AG04449 (cell line): ENCODE measurements at regions not wholly inside any gene's neighbourhood (a gene's known extent, or its start where the extent isn't known, plus 50 kb on each side); places are given as distances from the start of the nearest gene placed in this dataset.

ENCODE experiments used
- CTCF ChIA-PET: fragments of 350-600 bp; formaldehyde crosslinking; extraction: SDS; loops from one replicate; lab custom pipeline; 2021; ENCODE audit warnings: antibody characterized with exemption; lab: Yijun Ruan, JAX
- POLR2A ChIA-PET: fragments of 400-600, 350-600 bp; formaldehyde crosslinking; extraction: SDS; loops from one replicate; lab custom pipeline; 2020; ENCODE audit warnings: antibody characterized with exemption, inconsistent platforms; lab: Yijun Ruan, JAX
- DNase-seq: peaks from one replicate; pipeline ENCODE4 v3.0.0-alpha.2; 2010; ENCODE audit warnings: low read depth, low spot score
- H3K4me3 ChIP-seq: 2 replicates; pipeline ENCODE4 v1.5.1; 2011; ENCODE audit warnings: low read depth, mild to moderate bottlenecking, control low read depth, low read length
- TF ChIP-seq, protein P1 (sequence below): IDR thresholded peaks from one replicate; pipeline ENCODE4 v1.5.1; 2011; ENCODE audit warnings: mild to moderate bottlenecking, moderate library complexity, low read length, control low read depth, inconsistent platforms; ENCODE audit not compliant: insufficient read depth; ENCODE audit errors: missing control alignments

DNA sequence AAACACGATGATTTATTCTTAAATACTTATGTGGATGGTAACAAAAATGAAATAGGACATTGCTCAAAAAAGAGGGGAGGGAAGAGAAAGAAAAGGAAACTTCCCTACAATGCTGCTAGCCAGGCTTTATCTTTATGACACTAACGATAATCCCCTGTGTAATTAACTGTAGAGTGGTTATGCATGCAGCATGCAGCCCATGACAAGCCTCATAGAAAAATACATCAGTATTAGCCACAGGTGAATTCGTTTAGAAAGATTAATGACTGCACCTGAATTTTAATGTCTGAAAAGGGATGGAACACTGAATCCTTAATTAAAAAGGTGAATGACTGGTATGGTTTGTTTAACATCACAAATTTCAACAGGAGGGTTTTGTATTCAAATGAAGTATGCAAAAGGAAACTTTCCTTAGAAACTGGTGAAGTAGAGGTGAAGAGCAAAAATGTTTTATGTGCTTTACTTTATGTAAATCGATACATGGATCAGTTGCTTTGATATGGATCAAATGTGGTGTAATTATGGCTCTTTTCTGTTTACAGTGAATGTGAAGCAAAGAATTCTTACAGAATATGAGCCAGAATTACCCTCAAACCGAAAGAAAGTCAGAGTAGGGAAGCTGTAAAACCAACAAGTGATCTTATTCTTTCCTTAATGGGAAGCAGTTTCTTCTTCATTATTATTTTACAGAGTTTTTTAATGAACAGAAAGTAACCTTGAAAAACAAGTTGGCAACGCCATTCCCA is 569.6 kb upstream of the ADGRL2 start:
- POLR2A ChIA-PET, result no interaction called here
- DNase-seq, result no peak
- no peak overlapping the region for H3K4me3 ChIP-seq
- TF ChIP-seq, protein P1, sequence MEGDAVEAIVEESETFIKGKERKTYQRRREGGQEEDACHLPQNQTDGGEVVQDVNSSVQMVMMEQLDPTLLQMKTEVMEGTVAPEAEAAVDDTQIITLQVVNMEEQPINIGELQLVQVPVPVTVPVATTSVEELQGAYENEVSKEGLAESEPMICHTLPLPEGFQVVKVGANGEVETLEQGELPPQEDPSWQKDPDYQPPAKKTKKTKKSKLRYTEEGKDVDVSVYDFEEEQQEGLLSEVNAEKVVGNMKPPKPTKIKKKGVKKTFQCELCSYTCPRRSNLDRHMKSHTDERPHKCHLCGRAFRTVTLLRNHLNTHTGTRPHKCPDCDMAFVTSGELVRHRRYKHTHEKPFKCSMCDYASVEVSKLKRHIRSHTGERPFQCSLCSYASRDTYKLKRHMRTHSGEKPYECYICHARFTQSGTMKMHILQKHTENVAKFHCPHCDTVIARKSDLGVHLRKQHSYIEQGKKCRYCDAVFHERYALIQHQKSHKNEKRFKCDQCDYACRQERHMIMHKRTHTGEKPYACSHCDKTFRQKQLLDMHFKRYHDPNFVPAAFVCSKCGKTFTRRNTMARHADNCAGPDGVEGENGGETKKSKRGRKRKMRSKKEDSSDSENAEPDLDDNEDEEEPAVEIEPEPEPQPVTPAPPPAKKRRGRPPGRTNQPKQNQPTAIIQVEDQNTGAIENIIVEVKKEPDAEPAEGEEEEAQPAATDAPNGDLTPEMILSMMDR, result no peak
- CTCF ChIA-PET, result no interaction called here

DNA sequence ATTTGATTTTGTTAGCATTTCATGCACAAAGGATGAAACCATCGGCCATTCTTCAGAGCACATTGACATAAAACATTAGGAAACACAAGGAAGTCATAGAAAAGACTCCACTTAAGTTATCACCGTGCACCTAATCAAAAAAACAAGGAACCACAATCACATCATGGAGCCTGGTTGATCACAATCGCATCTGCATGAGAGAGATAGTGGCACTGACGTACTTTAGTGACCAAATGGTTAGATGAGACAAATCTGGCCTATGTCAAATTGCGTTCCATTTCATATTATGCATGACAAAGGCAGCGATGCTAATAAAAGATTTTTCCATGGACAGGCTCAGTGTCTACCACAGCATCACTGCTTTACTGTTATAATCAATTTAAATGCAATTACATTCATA is 571.8 kb upstream of the ADGRL2 start:
- no peak overlapping the region for H3K4me3 ChIP-seq
- DNase-seq, result no peak
- POLR2A ChIA-PET, result no interaction called here
- TF ChIP-seq, protein P1, result no peak
- CTCF ChIA-PET, result interaction anchor here (1.0 kb wide), 1 partner anchor 574 kb away, joined by 3 read pairs; no protein-coding TSS in a partner anchor

DNA sequence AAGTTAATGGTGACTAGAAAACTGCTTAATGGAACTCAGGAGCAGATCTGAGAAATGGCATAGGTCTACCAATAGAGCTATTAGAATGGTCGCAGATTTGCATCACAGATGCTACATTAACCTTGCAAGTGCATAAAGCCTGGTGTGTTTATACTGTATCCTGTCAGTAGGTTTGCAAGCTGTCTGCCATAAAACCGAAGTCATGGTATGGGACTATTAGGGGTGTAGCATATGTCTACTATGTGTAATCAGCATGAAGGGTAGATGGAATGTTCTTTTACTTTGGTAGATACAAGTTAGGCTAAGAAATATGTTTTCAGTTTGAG is 574.2 kb upstream of the ADGRL2 start:
- TF ChIP-seq, protein P1, result no peak
- POLR2A ChIA-PET, result no interaction called here
- CTCF ChIA-PET, result no interaction called here
- H3K4me3 ChIP-seq, result no peak overlapping the region
- DNase-seq, result no peak

DNA sequence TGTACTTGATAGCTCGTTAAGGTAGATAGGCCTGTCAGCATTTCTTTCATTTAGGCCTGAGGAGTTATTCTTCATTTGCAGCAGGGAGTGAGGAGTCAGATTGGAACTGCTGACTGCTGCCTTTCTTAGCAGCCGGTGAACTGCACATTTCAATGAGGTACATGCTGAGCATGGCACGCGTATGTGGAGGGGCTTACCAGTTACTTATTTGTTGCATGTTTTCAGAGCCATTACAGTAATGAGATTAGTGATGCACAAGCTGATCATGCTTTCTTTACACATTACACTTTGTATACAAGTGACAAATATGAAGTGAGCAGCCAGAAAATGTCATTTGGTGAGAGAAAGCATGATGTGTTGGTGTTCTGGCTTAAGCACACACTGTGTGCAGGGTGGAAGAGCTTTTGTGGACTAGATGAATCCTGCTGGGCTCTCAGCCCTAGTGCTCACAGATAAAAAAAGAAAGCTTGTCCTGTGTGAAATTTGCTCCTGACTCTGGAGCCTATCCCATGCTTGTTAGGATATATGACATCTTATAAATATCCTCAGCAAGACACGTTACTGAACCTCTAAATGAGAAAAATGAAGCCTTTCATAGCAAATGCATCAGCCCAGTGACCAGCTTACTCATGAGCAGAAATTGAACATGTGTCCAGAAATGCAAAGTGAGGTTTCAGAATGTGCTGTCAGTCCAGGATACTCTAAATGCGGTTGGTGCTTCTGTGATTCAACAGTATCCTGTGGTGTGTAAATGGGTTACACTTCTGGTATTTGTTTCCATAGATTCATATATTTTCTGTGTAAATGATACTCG is 574.7 kb upstream of the ADGRL2 start:
- POLR2A ChIA-PET, result no interaction called here
- CTCF ChIA-PET, result no interaction called here
- no peak for DNase-seq
- TF ChIP-seq, protein P1, result no peak
- no peak overlapping the region for H3K4me3 ChIP-seq

DNA sequence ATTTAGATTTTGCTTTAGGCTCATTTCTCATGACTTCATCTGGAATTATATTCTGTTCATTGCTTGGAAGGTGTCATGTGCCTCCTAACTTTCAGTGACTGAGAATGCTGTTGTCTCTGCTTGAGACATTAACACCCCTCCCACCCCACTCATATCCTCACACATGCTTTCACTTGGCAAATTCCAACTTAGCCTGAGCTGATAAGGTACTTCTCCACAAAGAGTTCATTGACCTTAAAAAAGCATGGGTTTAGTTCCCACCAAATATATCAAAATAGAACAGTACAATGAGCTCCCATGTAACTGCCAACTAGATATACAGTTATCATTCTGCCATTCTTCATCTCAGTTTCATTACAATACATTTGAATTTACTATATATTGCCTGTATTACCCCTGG is 576.5 kb upstream of the ADGRL2 start:
- H3K4me3 ChIP-seq, result no peak overlapping the region
- TF ChIP-seq, protein P1, result no peak
- DNase-seq, result no peak
- ChIA-PET POLR2A (interaction anchor here (0.6 kb wide), 1 partner anchor 101 kb away, joined by 3 read pairs; no protein-coding TSS in a partner anchor), CTCF (no interaction called here)

DNA sequence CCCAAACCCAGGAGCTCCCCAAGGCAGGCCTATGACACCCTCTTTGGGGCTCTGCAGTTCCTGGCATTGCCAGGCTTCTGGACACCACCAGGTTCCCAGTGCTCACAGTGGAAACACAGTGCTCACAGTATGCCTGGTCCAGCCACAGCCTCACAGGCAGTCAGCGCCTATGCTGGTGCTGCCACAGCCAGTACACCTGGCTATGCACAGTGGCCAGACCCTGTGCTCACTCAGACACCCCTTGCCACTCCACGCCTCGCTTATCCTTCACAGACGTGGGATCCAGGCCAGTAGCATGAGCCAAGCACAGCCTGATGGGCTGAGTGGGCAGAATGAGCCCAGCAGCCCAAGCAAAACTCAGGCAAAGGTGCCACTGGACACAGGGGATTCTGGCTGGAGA is 579.2 kb upstream of the ADGRL2 start:
- TF ChIP-seq, protein P1, result no peak
- DNase-seq, result no peak
- ChIA-PET POLR2A (no interaction called here), CTCF (no interaction called here)
- H3K4me3 ChIP-seq, result no peak overlapping the region
